GM13976 (cell line): ENCODE measurements at regions not wholly inside any gene's neighbourhood (a gene's known extent, or its start where the extent isn't known, plus 50 kb on each side); places are given as distances from the start of the nearest gene placed in this dataset.

Experiments used
- DNase-seq: peaks from one replicate; pipeline ENCODE4 v3.0.0; 2012; ENCODE audit warnings: low spot score
- CTCF ChIP-seq: IDR thresholded peaks from 2 replicates; pipeline ENCODE4 v1.5.1; 2012; ENCODE audit warnings: borderline replicate concordance, mild to moderate bottlenecking; ENCODE audit not compliant: insufficient read depth; ENCODE audit errors: extremely low read depth, missing control alignments, control extremely low read depth
- in situ Hi-C: fragments of 300-500 bp; cut with MboI; formaldehyde crosslinking; loops from one replicate; pipeline ENCODE4 v1.12.0; 2022; ENCODE audit warnings: low sequenced_read_pairs, mixed read lengths, inconsistent platforms; ENCODE audit not compliant: unreplicated experiment

- no peak for TF ChIP-seq CTCF
- no peak for DNase-seq
- in situ Hi-C loops, result no loop called here
Observed at GRCh38 chr2:59746291-59746690, 807.2 kb downstream of the BCL11A start.

GRCh38 chr2:59745085-59745484 lies 808.4 kb downstream of the BCL11A start:
- no peak for TF ChIP-seq CTCF
- DNase-seq, result no peak
- in situ Hi-C loops, result no loop called here

GRCh38 chr2:59744436-59744835 lies 809.0 kb downstream of the BCL11A start:
- no peak for TF ChIP-seq CTCF
- no peak for DNase-seq
- in situ Hi-C loops, result no loop called here

GRCh38 chr2:59741840-59742239 lies 811.6 kb downstream of the BCL11A start:
- no peak for DNase-seq
- no peak for TF ChIP-seq CTCF
- in situ Hi-C loops, result no loop called here

GRCh38 chr2:59739166-59739565 lies 814.3 kb downstream of the BCL11A start:
- in situ Hi-C loops, result no loop called here
- no peak for DNase-seq
- TF ChIP-seq CTCF, result no peak

- no peak for TF ChIP-seq CTCF
- in situ Hi-C loops, result no loop called here
- DNase-seq, result no peak
Observed at GRCh38 chr2:59737299-59737698, 816.2 kb downstream of the BCL11A start.

GRCh38 chr2:59734743-59735142 lies 818.7 kb downstream of the BCL11A start:
- no peak for TF ChIP-seq CTCF
- no peak for DNase-seq
- in situ Hi-C loops, result no loop called here
